DND-41 (cell line): ENCODE measurements at regions not wholly inside any gene's neighbourhood (a gene's known extent, or its start where the extent isn't known, plus 50 kb on each side); places are given as distances from the start of the nearest gene placed in this dataset.

Source experiments
- ATAC-seq: fragments of 200-7000 bp; cut with Tn5 transposase; 3 replicates; pipeline ENCODE4 v1.9.1; 2021; ENCODE audit warnings: low read depth; ENCODE audit not compliant: insufficient read depth
- DNase-seq: peaks from one replicate; pipeline ENCODE4 v3.0.0-alpha.2; 2020
- H2AFZ ChIP-seq: 2 replicates; pipeline ENCODE4 v1.6.0; 2012; ENCODE audit warnings: low read depth, low read length
- H3K27ac ChIP-seq: 2 replicates; pipeline ENCODE4 v1.5.1; 2012; ENCODE audit warnings: low read length, inconsistent platforms
- H3K27me3 ChIP-seq: fragments of 200-600 bp; sonication (generic); 2 replicates; pipeline ENCODE4 v1.6.0; 2012; ENCODE audit warnings: low read length, mild to moderate bottlenecking, inconsistent platforms; ENCODE audit not compliant: insufficient read depth, poor library complexity
- H3K36me3 ChIP-seq: 2 replicates; pipeline ENCODE4 v1.5.1; 2012; ENCODE audit warnings: low read length, inconsistent platforms; ENCODE audit not compliant: insufficient read depth
- H3K4me1 ChIP-seq: 2 replicates; pipeline ENCODE4 v1.5.1; 2012; ENCODE audit warnings: mild to moderate bottlenecking, low read length; ENCODE audit not compliant: insufficient read depth
- H3K4me2 ChIP-seq: 2 replicates; pipeline ENCODE4 v1.6.0; 2012; ENCODE audit warnings: mild to moderate bottlenecking, moderate library complexity, low read length, inconsistent platforms; ENCODE audit not compliant: insufficient read depth
- H3K4me3 ChIP-seq, 2 experiments: fragments of 200-600 bp in 1 of 2; shearing (Covaris generic) in 1 of 2; 2 replicates each; pipeline ENCODE4 v1.5.1; 2012 to 2016; ENCODE audit warnings: inconsistent platforms in 2 of 2, low read length in 2 of 2, mild to moderate bottlenecking in 2 of 2, low read depth in 1 of 2, moderate library complexity in 1 of 2
- H3K79me2 ChIP-seq: 2 replicates; pipeline ENCODE4 v1.6.0; 2012; ENCODE audit warnings: low read length, inconsistent platforms; ENCODE audit not compliant: insufficient read depth
- H3K9ac ChIP-seq: 2 replicates; pipeline ENCODE4 v1.6.0; 2012; ENCODE audit warnings: low read depth, mild to moderate bottlenecking, inconsistent platforms, low read length, moderate library complexity
- H3K9me3 ChIP-seq: 2 replicates; pipeline ENCODE4 v1.5.1; 2012; ENCODE audit warnings: low read length, moderate library complexity, mild to moderate bottlenecking, inconsistent platforms; ENCODE audit not compliant: insufficient read depth, severe bottlenecking
- H4K20me1 ChIP-seq: 2 replicates; pipeline ENCODE4 v1.6.0; 2012; ENCODE audit warnings: low read length; ENCODE audit not compliant: insufficient read depth
- CTCF ChIP-seq: IDR thresholded peaks from 2 replicates; pipeline ENCODE4 v1.5.1; 2012; ENCODE audit warnings: borderline replicate concordance, low read length, moderate library complexity, mild to moderate bottlenecking; ENCODE audit not compliant: poor library complexity, severe bottlenecking; ENCODE audit errors: extremely low read depth
- EZH2 ChIP-seq: IDR thresholded peaks from 3 replicates; pipeline ENCODE4 v1.6.1; 2012; ENCODE audit warnings: borderline replicate concordance, low read depth, mild to moderate bottlenecking, moderate library complexity, low read length, inconsistent platforms; ENCODE audit not compliant: severe bottlenecking

DNA sequence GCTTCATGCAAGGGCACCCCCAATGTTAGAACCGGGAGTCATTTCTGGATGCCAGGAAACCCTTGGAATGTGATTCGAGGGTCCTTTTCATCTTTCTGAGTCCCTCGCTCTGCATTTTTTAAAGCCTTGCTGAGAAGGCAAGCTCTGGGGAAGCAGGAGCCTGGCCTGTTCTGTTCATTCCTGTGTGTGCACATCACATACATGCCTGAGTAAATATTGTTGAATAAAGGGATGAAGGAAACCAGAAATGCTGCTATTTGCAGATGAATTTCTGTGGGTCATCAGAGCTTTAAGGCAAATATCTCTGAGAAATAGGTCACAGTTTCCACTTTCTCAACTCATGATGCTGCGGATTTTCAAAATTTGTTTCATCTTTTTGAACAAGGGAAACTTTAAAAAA is 170.1 kb downstream of the PAH start:
- TF ChIP-seq CTCF = no peak
- no peak for TF ChIP-seq EZH2
- no peaks in the 10 kb centered on the region for H3K79me2 ChIP-seq
- no peaks in the 10 kb centered on the region for H4K20me1 ChIP-seq
- no peaks in the 10 kb centered on the region for H3K27me3 ChIP-seq
- no peak overlapping the region for H3K27ac ChIP-seq
- DNase-seq = no peak
- H3K9ac ChIP-seq = no peak overlapping the region
- H2AFZ ChIP-seq = no peak overlapping the region
- no peaks in the 10 kb centered on the region for H3K9me3 ChIP-seq
- H3K4me3 ChIP-seq = no peak overlapping the region
- H3K4me2 ChIP-seq = no peak overlapping the region
- no peak for ATAC-seq
- no peaks in the 10 kb centered on the region for H3K4me1 ChIP-seq
- H3K36me3 ChIP-seq = no peaks in the 10 kb centered on the region

GRCh38 chr12:102745971-102746600 is 171.0 kb downstream of the PAH start:
- H3K4me1 ChIP-seq = no peaks in the 10 kb centered on the region
- no peaks in the 10 kb centered on the region for H3K79me2 ChIP-seq
- TF ChIP-seq EZH2 (no peak), CTCF (no peak)
- no peaks in the 10 kb centered on the region for H3K27me3 ChIP-seq
- no peak overlapping the region for H3K9ac ChIP-seq
- no peaks in the 10 kb centered on the region for H3K9me3 ChIP-seq
- no peaks in the 10 kb centered on the region for H3K36me3 ChIP-seq
- no peak overlapping the region for H3K27ac ChIP-seq
- ATAC-seq = no peak
- no peak overlapping the region for H3K4me2 ChIP-seq
- H4K20me1 ChIP-seq = no peaks in the 10 kb centered on the region
- DNase-seq = no peak
- H2AFZ ChIP-seq = no peak overlapping the region
- H3K4me3 ChIP-seq = no peak overlapping the region

DNA sequence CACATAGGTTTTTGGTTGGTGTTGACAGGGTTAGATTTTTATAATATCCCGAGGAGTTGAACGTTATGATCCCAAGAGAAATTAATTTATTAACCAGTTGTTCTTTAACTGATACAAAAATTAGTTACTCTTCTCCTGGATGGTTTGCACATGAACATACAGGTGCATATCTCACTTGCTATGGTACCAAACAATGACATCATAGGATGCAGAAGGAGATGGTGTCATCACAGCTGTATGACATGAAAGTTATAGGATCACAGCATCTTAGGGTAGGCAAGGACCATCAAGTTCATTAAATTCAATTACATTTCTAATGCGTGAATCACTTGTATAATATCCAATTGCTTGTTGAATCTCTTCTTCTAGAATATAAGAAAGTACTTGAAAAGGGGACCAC is 175.8 kb downstream of the PAH start:
- H3K4me3 ChIP-seq = no peak overlapping the region
- no peak overlapping the region for H2AFZ ChIP-seq
- TF ChIP-seq CTCF (no peak), EZH2 (no peak)
- no peaks in the 10 kb centered on the region for H3K79me2 ChIP-seq
- ATAC-seq (no peak), DNase-seq (no peak)
- H3K9me3 ChIP-seq = no peaks in the 10 kb centered on the region
- no peaks in the 10 kb centered on the region for H4K20me1 ChIP-seq
- no peaks in the 10 kb centered on the region for H3K27me3 ChIP-seq
- no peak overlapping the region for H3K4me2 ChIP-seq
- H3K4me1 ChIP-seq = no peaks in the 10 kb centered on the region
- H3K9ac ChIP-seq = no peak overlapping the region
- H3K27ac ChIP-seq = no peak overlapping the region
- H3K36me3 ChIP-seq = no peaks in the 10 kb centered on the region
